ENCODE measurements at regions not wholly inside any gene's neighbourhood (a gene's known extent, or its start where the extent isn't known, plus 50 kb on each side); places are given as distances from the start of the nearest gene placed in this dataset.

DNA sequence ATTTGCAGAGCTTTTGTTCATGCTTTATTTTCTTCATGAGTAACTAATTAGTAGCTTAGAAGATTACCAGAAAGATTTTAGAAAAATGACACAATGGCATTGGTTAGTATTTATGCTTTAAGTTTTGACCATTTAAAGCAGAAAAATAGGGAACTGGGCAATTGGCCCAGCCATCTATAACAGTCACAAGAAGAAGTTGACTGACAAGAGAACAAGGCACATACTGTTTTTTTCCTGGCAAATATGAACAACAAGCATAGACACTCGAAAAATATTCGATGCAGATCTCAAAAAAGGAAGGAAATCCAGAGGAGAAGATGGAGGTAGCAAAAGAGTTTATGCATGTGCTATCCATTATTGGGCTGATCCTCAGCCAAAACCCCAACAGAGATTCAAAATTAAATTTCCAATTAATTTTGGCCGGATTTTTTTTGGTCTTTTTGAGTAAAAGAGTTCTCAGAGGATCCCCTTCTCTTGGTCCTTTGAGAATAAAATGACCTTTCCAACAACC lies 200.8 kb upstream of the SLC35G4 start:
- no peak overlapping the region for H3K4me3 ChIP-seq
- no peaks in the 10 kb centered on the region for H4K20me1 ChIP-seq (ENCODE audit: low read depth)
- H3K4me2 ChIP-seq, result no peak overlapping the region
- H3K9me3 ChIP-seq (ENCODE audit: low read depth), result no peaks in the 10 kb centered on the region
- no peaks in the 10 kb centered on the region for H3K36me3 Mint-ChIP-seq
- TF ChIP-seq CTCF (IDR thresholded peaks at IDR 0.05), result no peak
- TF ChIP-seq EZH2phosphoT487 (IDR thresholded peaks at IDR 0.05), result no peak
- TF ChIP-seq EZH2 (IDR thresholded peaks at IDR 0.05), result no peak
- H3K9ac ChIP-seq, result no peak overlapping the region
- no peak overlapping the region for H3K27ac Mint-ChIP-seq
- no peaks in the 10 kb centered on the region for H3F3A ChIP-seq (ENCODE audit: low read depth)
- H3K4me1 Mint-ChIP-seq, result no peaks in the 10 kb centered on the region
- no peak for DNase-seq (ENCODE audit: low spot score)
- H3K36me3 ChIP-seq, result no peaks in the 10 kb centered on the region
- H3K27ac ChIP-seq, result no peak overlapping the region
- H3K9me3 Mint-ChIP-seq, result no peaks in the 10 kb centered on the region
- H3K27me3 Mint-ChIP-seq (ENCODE audit: insufficient read depth, low read depth), result no peaks in the 10 kb centered on the region
- no peaks in the 10 kb centered on the region for H3K79me2 ChIP-seq (ENCODE audit: low read depth)
- H3K4me1 ChIP-seq, result no peaks in the 10 kb centered on the region
- no peaks in the 10 kb centered on the region for H3K27me3 ChIP-seq
- H2AFZ ChIP-seq (replicated peaks), result no peak overlapping the region
- H3K4me3 Mint-ChIP-seq, result no peak overlapping the region

- Histone ChIP-seq H3K36me3 (no peaks in the 10 kb centered on the region), H3K27ac (no peak overlapping the region), H3K4me1 (no peaks in the 10 kb centered on the region), H3K9ac (no peak overlapping the region), H3K4me3 (no peak overlapping the region), H3K79me2 (ENCODE audit: low read depth) (no peaks in the 10 kb centered on the region), H3F3A (ENCODE audit: low read depth) (no peaks in the 10 kb centered on the region), H3K9me3 (ENCODE audit: low read depth) (no peaks in the 10 kb centered on the region), H2AFZ (replicated peaks) (no peak overlapping the region), H3K27me3 (no peaks in the 10 kb centered on the region), H4K20me1 (ENCODE audit: low read depth) (no peaks in the 10 kb centered on the region), H3K4me2 (no peak overlapping the region)
- H3K4me1 Mint-ChIP-seq, result no peaks in the 10 kb centered on the region
- no peak for DNase-seq (ENCODE audit: low spot score)
- H3K27ac Mint-ChIP-seq, result no peak overlapping the region
- no peaks in the 10 kb centered on the region for H3K27me3 Mint-ChIP-seq (ENCODE audit: insufficient read depth, low read depth)
- no peaks in the 10 kb centered on the region for H3K36me3 Mint-ChIP-seq
- H3K9me3 Mint-ChIP-seq, result no peaks in the 10 kb centered on the region
- H3K4me3 Mint-ChIP-seq, result no peak overlapping the region
- TF ChIP-seq CTCF (IDR thresholded peaks at IDR 0.05), result no peak
- no peak for TF ChIP-seq EZH2phosphoT487 (IDR thresholded peaks at IDR 0.05)
- no peak for TF ChIP-seq EZH2 (IDR thresholded peaks at IDR 0.05)
These were observed 201.5 kb upstream of the SLC35G4 start for GRCh38 chr18:11407940-11408339.

GRCh38 chr18:11405804-11406203 lies 203.6 kb upstream of the SLC35G4 start:
- no peaks in the 10 kb centered on the region for H3K4me1 ChIP-seq
- no peak overlapping the region for H2AFZ ChIP-seq (replicated peaks)
- H3K36me3 ChIP-seq, result no peaks in the 10 kb centered on the region
- H3K27ac ChIP-seq, result no peak overlapping the region
- no peak overlapping the region for H3K4me2 ChIP-seq
- no peak overlapping the region for H3K9ac ChIP-seq
- Mint-ChIP-seq H3K27ac (no peak overlapping the region), H3K4me1 (no peaks in the 10 kb centered on the region), H3K9me3 (no peaks in the 10 kb centered on the region), H3K4me3 (no peak overlapping the region), H3K36me3 (no peaks in the 10 kb centered on the region), H3K27me3 (ENCODE audit: insufficient read depth, low read depth) (no peaks in the 10 kb centered on the region)
- no peaks in the 10 kb centered on the region for H3K79me2 ChIP-seq (ENCODE audit: low read depth)
- H3F3A ChIP-seq (ENCODE audit: low read depth), result no peaks in the 10 kb centered on the region
- H3K9me3 ChIP-seq (ENCODE audit: low read depth), result no peaks in the 10 kb centered on the region
- H4K20me1 ChIP-seq (ENCODE audit: low read depth), result no peaks in the 10 kb centered on the region
- no peaks in the 10 kb centered on the region for H3K27me3 ChIP-seq
- no peak overlapping the region for H3K4me3 ChIP-seq
- no peak for DNase-seq (ENCODE audit: low spot score)
- no peak for TF ChIP-seq CTCF (IDR thresholded peaks at IDR 0.05)
- no peak for TF ChIP-seq EZH2phosphoT487 (IDR thresholded peaks at IDR 0.05)
- TF ChIP-seq EZH2 (IDR thresholded peaks at IDR 0.05), result no peak
